Neural progenitor cell (in vitro differentiated cells): ENCODE measurements at regions not wholly inside any gene's neighbourhood (a gene's known extent, or its start where the extent isn't known, plus 50 kb on each side); places are given as distances from the start of the nearest gene placed in this dataset.

ENCODE experiments used
- CTCF ChIP-seq: fragments of 200-600 bp; sonication (generic); IDR thresholded peaks from 2 replicates; pipeline ENCODE4 v1.5.1; 2017; ENCODE audit warnings: antibody characterized with exemption, mild to moderate bottlenecking
- EZH2 ChIP-seq: fragments of 200-600 bp; sonication (generic); IDR thresholded peaks from 2 replicates; pipeline ENCODE4 v1.6.1; 2017; ENCODE audit warnings: antibody characterized with exemption, mild to moderate bottlenecking, moderate library complexity

- no peak for TF ChIP-seq CTCF
- no peak for TF ChIP-seq EZH2
Observed at GRCh38 chr4:180694875-180695274, 1548.3 kb upstream of the TENM3 start.
